Uterus (tissue), 3 donors: ENCODE measurements at regions not wholly inside any gene's neighbourhood (a gene's known extent, or its start where the extent isn't known, plus 50 kb on each side); places are given as distances from the start of the nearest gene placed in this dataset.

Source experiments
- DNase-seq, 2 donors: peaks; one replicate each; pipeline ENCODE4 v3.0.0-alpha.2; 2019 to 2020
- H3K27ac ChIP-seq, 2 donors: fragments of 200-600 bp; sonication (generic); 1 replicate in 1 of 2; 2 replicates in 1 of 2; pipeline ENCODE4 v1.5.1; 2016 to 2018
- H3K27me3 ChIP-seq, 2 donors: fragments of 200-600 bp; sonication (generic); one replicate each; pipeline ENCODE4 v1.5.1; 2018 to 2019; ENCODE audit warnings: control low read depth in 1 of 2
- H3K36me3 ChIP-seq, 2 donors: fragments of 200-600 bp; sonication (generic); one replicate each; pipeline ENCODE4 v1.5.1; 2019; ENCODE audit warnings: control low read depth in 1 of 2
- H3K4me1 ChIP-seq, 2 donors: fragments of 200-600 bp; sonication (generic); one replicate each; pipeline ENCODE4 v1.5.1; 2018 to 2019; ENCODE audit warnings: control low read depth in 1 of 2
- H3K4me3 ChIP-seq, 2 donors: fragments of 200-600 bp; sonication (generic); 1 replicate in 1 of 2; 2 replicates in 1 of 2; pipeline ENCODE4 v1.5.1; 2018 to 2019; ENCODE audit warnings: mild to moderate bottlenecking in 1 of 2
- H3K9me3 ChIP-seq, 2 donors: fragments of 200-600 bp; sonication (generic); one replicate each; pipeline ENCODE4 v1.5.1; 2019; ENCODE audit warnings: control low read depth in 1 of 2
- POLR2A ChIP-seq, 2 donors: fragments of 450-650 bp; IDR thresholded peaks; one replicate each; pipeline ENCODE4 v1.6.1; 2016; ENCODE audit warnings: antibody characterized with exemption in 2 of 2, mild to moderate bottlenecking in 1 of 2, moderate library complexity in 1 of 2
- intact Hi-C: fragments of 100-400 bp; cut with DNase I; formaldehyde crosslinking; loops from one replicate; pipeline ENCODE4 v1.15.1; 2023; ENCODE audit warnings: low total_unique reads
- TF ChIP-seq, protein P1 (sequence below), 4 experiments: fragments of 200-600 bp in 2 of 4; fragments of 450-650 bp in 2 of 4; sonication (generic) in 2 of 4; IDR thresholded peaks; one replicate each; pipeline ENCODE4 v1.5.1; 2016 to 2019; ENCODE audit warnings: antibody characterized with exemption in 4 of 4, mild to moderate bottlenecking in 2 of 4, moderate library complexity in 1 of 4
- donor health status: DM: yes; HTN: yes; CAD: no.

GRCh38 chr14:98494582-98494981 is 777.4 kb downstream of the BCL11B start:
- no peak for DNase-seq
- no peak for TF ChIP-seq POLR2A (IDR thresholded peaks at IDR 0.05)
- TF ChIP-seq, protein P1, sequence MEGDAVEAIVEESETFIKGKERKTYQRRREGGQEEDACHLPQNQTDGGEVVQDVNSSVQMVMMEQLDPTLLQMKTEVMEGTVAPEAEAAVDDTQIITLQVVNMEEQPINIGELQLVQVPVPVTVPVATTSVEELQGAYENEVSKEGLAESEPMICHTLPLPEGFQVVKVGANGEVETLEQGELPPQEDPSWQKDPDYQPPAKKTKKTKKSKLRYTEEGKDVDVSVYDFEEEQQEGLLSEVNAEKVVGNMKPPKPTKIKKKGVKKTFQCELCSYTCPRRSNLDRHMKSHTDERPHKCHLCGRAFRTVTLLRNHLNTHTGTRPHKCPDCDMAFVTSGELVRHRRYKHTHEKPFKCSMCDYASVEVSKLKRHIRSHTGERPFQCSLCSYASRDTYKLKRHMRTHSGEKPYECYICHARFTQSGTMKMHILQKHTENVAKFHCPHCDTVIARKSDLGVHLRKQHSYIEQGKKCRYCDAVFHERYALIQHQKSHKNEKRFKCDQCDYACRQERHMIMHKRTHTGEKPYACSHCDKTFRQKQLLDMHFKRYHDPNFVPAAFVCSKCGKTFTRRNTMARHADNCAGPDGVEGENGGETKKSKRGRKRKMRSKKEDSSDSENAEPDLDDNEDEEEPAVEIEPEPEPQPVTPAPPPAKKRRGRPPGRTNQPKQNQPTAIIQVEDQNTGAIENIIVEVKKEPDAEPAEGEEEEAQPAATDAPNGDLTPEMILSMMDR (IDR thresholded peaks at IDR 0.05): no peak
- H3K9me3 ChIP-seq: no peaks in the 10 kb centered on the region
- H3K4me3 ChIP-seq: no peak overlapping the region
- intact Hi-C loops: no loop called here
- H3K27ac ChIP-seq: no peak overlapping the region
- no peaks in the 10 kb centered on the region for H3K36me3 ChIP-seq
- H3K4me1 ChIP-seq: no peaks in the 10 kb centered on the region
- H3K27me3 ChIP-seq: no peaks in the 10 kb centered on the region

DNA sequence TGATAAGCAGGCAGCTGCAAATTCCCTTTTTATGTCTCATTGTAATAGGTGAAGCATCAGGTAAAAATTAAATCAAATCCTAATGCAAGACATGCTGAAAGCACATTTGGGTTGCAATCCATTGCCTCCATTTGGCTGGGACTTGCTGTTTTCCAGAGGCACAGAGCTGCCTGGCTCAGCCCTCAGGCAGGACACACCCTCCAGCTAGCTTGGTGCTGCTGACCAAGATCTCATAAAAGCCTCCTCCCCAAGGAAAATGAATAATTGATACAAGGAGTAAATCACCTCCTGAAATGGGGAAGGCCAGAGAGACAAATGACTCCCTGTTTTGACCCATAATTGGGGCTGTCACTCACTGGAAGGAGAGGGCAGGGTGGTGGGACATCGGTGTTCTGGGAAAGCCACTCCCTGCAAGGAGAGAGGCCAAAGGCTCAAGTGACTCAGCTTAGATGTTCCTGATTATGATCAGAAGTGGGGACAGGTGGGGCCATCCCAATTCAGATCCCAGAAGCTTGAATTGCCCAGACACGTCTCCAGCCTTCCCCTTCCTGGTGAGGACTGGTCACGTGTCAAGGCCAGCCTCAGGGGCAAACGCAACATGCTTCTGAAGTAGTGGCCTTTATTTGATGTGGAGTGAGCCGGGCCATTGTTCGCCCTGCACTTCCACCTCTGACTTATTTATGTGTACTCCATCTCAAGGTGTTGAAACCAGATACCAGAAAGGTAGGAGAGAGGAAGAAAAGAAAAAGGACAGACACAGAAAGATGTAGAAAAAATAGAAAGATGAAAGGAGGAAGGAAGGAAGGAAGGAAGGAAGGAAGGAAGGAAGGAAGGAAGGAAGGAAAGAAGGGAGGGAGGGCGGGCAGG is 773.7 kb downstream of the BCL11B start:
- intact Hi-C loops: no loop called here
- TF ChIP-seq, protein P1 (IDR thresholded peaks at IDR 0.05): no peak
- no peak for TF ChIP-seq POLR2A (IDR thresholded peaks at IDR 0.05)
- Histone ChIP-seq H3K27ac (no peak overlapping the region), H3K4me3 (no peak overlapping the region), H3K27me3 (no peaks in the 10 kb centered on the region), H3K36me3 (no peaks in the 10 kb centered on the region), H3K4me1 (no peaks in the 10 kb centered on the region), H3K9me3 (no peaks in the 10 kb centered on the region)
- DNase-seq: no peak

DNA sequence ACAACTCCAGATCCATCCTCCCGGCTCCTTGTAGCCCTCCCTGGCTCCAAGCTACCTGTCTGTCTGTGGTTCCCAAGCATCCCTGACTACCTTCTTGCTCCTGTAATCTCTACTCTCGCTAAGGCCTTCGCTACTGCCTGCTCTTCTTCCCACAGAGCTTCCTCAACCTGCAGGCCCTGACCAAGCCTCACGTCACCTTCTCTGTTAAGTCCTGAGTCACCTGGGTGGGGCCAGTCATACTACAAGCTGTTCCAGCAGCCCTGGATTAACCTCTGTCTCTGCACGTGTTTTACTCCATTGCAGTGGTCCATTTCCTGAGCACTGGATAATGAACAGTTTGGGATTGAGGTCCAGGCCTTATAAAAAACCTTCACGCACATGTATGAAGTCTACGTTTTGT is 770.7 kb downstream of the BCL11B start:
- Histone ChIP-seq H3K4me3 (no peak overlapping the region), H3K27me3 (no peaks in the 10 kb centered on the region), H3K9me3 (peaks cover 0 to 2% of the 10 kb centered on the region in 2 donors), H3K4me1 (no peaks in the 10 kb centered on the region), H3K36me3 (no peaks in the 10 kb centered on the region), H3K27ac (no peak overlapping the region)
- intact Hi-C loops: no loop called here
- DNase-seq: no peak
- TF ChIP-seq, protein P1 (IDR thresholded peaks at IDR 0.05): no peak
- no peak for TF ChIP-seq POLR2A (IDR thresholded peaks at IDR 0.05)

DNA sequence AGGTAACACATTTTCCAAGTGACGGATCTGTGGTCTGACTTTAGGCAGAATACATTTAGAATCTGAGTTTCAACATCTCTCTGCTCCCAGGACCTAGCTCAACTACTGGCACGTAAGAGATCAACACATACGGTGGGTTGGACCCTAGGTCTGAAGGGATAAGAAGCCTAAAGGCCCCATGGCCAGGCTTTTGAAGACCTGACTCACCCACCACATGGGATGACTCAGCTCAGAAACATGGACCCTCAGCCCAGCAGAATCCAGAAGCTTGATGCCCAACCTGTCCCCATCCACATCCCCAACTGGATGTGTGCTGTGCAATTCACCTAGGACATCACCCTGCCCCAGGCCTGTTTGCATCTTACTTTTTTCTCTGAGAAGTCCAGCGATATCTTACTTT is 770.2 kb downstream of the BCL11B start:
- intact Hi-C loops: no loop called here
- H3K4me1 ChIP-seq: no peaks in the 10 kb centered on the region
- H3K4me3 ChIP-seq: no peak overlapping the region
- no peak overlapping the region for H3K27ac ChIP-seq
- TF ChIP-seq, protein P1 (IDR thresholded peaks at IDR 0.05): no peak
- TF ChIP-seq POLR2A (IDR thresholded peaks at IDR 0.05): no peak
- no peak for DNase-seq
- H3K36me3 ChIP-seq: no peaks in the 10 kb centered on the region
- peaks cover 0 to 2% of the 10 kb centered on the region in 2 donors for H3K9me3 ChIP-seq
- H3K27me3 ChIP-seq: no peaks in the 10 kb centered on the region

- peaks cover 0 to 2% of the 10 kb centered on the region in 2 donors for H3K9me3 ChIP-seq
- intact Hi-C loops: no loop called here
- no peak overlapping the region for H3K27ac ChIP-seq
- TF ChIP-seq, protein P1 (IDR thresholded peaks at IDR 0.05): no peak
- TF ChIP-seq POLR2A (IDR thresholded peaks at IDR 0.05): no peak
- H3K27me3 ChIP-seq: no peaks in the 10 kb centered on the region
- DNase-seq: no peak
- H3K4me3 ChIP-seq: no peak overlapping the region
- H3K36me3 ChIP-seq: no peaks in the 10 kb centered on the region
- H3K4me1 ChIP-seq: no peaks in the 10 kb centered on the region
These were observed 768.7 kb downstream of the BCL11B start for GRCh38 chr14:98503086-98503815.
